NCI-H460 (cell line): ENCODE measurements at regions not wholly inside any gene's neighbourhood (a gene's known extent, or its start where the extent isn't known, plus 50 kb on each side); places are given as distances from the start of the nearest gene placed in this dataset.

Experiments
- DNase-seq: peaks from one replicate; pipeline ENCODE4 v3.0.0-alpha.2; 2016; ENCODE audit warnings: low read depth; ENCODE audit errors: extremely low read depth

DNA sequence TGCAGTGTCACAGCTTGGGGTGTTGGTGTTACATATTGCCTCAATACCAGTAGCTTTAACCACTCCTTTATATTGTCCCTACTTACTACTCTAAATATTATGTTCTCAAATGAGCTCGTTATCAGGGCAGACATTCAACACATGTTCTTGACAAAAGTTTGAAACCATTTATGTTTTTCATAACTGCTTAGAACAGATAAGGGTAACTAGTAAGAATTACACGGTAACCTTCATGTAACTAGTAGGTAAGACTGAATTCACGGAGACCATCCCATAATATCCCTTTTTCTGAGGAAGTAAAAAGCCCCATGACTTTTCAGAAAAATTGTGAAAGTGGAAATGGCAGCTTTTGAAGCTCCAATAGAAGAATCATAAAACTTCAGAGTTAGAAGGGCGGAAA, 59.6 kb upstream of the CENPW start:
- no peak for DNase-seq

DNA sequence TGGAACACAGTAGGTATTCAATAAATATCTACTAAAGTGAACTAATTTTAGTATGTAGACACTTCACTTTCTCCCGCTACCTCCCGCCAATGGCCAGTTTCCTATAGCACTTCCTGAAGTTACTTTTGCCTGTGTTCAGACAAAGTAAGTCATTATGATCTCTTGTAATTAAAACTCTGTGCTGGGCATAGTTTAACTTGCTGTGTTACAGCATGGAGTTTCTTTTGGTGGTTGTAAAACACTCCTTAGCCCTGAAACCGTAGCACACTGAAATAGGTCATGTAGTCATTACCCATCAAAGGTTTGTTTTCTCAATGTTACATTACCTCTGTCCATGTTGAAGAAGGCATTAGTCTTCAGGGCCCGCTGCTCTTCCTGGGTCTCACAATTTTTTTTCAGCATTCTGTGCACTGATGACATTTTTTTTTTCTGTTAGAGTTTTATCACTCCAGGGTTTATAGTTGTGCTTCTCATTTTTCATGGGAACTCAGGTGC, 54.0 kb upstream of the CENPW start:
- no peak for DNase-seq
